Muscle layer of colon (tissue), 2 donors: ENCODE measurements at regions not wholly inside any gene's neighbourhood (a gene's known extent, or its start where the extent isn't known, plus 50 kb on each side); places are given as distances from the start of the nearest gene placed in this dataset.
"Not testable (repeated sequence)": the region's sequence is repeated elsewhere in the genome, so short reads cannot be mapped to it uniquely, and the experiment has no call there.

ENCODE experiments used
- H3K27ac ChIP-seq: one replicate; pipeline ENCODE4 v1.7.0; 2013; ENCODE audit warnings: low read depth, mild to moderate bottlenecking, low read length, moderate library complexity
- H3K27me3 ChIP-seq, 2 donors: one replicate each; pipeline ENCODE4 v1.7.0; 2013; ENCODE audit warnings: low read length in 2 of 2, mild to moderate bottlenecking in 2 of 2; ENCODE audit not compliant: insufficient read depth in 2 of 2, control insufficient read depth in 1 of 2
- H3K36me3 ChIP-seq: one replicate; pipeline ENCODE4 v1.7.0; 2013; ENCODE audit warnings: mild to moderate bottlenecking, low read length; ENCODE audit not compliant: insufficient read depth
- H3K4me1 ChIP-seq: one replicate; pipeline ENCODE4 v1.7.0; 2013; ENCODE audit warnings: mild to moderate bottlenecking, low read length; ENCODE audit not compliant: insufficient read depth
- H3K4me3 ChIP-seq, 2 donors: one replicate each; pipeline ENCODE4 v1.7.0; 2013; ENCODE audit warnings: low read length in 2 of 2, low read depth in 1 of 2, mild to moderate bottlenecking in 1 of 2, moderate library complexity in 1 of 2
- H3K9ac ChIP-seq: one replicate; pipeline ENCODE4 v1.7.0; 2013; ENCODE audit warnings: low read length
- H3K9me3 ChIP-seq: one replicate; pipeline ENCODE4 v1.7.0; 2013; ENCODE audit warnings: mild to moderate bottlenecking, low read length
- donor health status: abdominal sarcoma.
- donor health status: Adenocarcinoma of cecum.

GRCh38 chr7:113030489-113030888, 56.1 kb downstream of the GPR85 start:
- Histone ChIP-seq H3K27me3 (no peaks in the 10 kb centered on the region), H3K9me3 (no peaks in the 10 kb centered on the region), H3K4me3 (no peak overlapping the region), H3K4me1 (no peaks in the 10 kb centered on the region), H3K27ac (no peak overlapping the region), H3K36me3 (no peaks in the 10 kb centered on the region), H3K9ac (no peak overlapping the region)

GRCh38 chr7:113026941-113027340, 59.7 kb downstream of the GPR85 start:
- Histone ChIP-seq H3K36me3 (no peaks in the 10 kb centered on the region), H3K27ac (no peak overlapping the region), H3K9me3 (no peaks in the 10 kb centered on the region)

GRCh38 chr7:113017144-113017857, 69.3 kb downstream of the GPR85 start:
- not testable (repeated sequence) for H3K27ac ChIP-seq, H3K9ac ChIP-seq, H3K36me3 ChIP-seq, H3K4me3 ChIP-seq, H3K4me1 ChIP-seq, H3K27me3 ChIP-seq, H3K9me3 ChIP-seq

More at GRCh38 chr7:113026941-113027340, 59.7 kb downstream of the GPR85 start:
- no peaks in the 10 kb centered on the region for H3K27me3 ChIP-seq
- no peak overlapping the region for H3K4me3 ChIP-seq
- H3K4me1 ChIP-seq, result no peaks in the 10 kb centered on the region
- H3K9ac ChIP-seq, result no peak overlapping the region

GRCh38 chr7:113015034-113015645, 71.5 kb downstream of the GPR85 start:
- no peak overlapping the region for H3K9ac ChIP-seq
- H3K27me3 ChIP-seq, result no peaks in the 10 kb centered on the region
- no peak overlapping the region for H3K4me3 ChIP-seq
- H3K4me1 ChIP-seq, result no peaks in the 10 kb centered on the region
- no peak overlapping the region for H3K27ac ChIP-seq
- no peaks in the 10 kb centered on the region for H3K36me3 ChIP-seq
- no peaks in the 10 kb centered on the region for H3K9me3 ChIP-seq

GRCh38 chr7:113013761-113014449, 72.7 kb downstream of the GPR85 start:
- H3K36me3 ChIP-seq, result no peaks in the 10 kb centered on the region

GRCh38 chr7:113012862-113013261, 73.8 kb downstream of the GPR85 start:
- H3K4me1 ChIP-seq, H3K36me3 ChIP-seq, H3K27me3 ChIP-seq, H3K27ac ChIP-seq, H3K9me3 ChIP-seq, H3K9ac ChIP-seq, H3K4me3 ChIP-seq: not testable (repeated sequence)

More at GRCh38 chr7:113013761-113014449, 72.7 kb downstream of the GPR85 start:
- Histone ChIP-seq H3K27ac (no peak overlapping the region), H3K4me1 (no peaks in the 10 kb centered on the region), H3K4me3 (no peak overlapping the region), H3K27me3 (no peaks in the 10 kb centered on the region), H3K9me3 (no peaks in the 10 kb centered on the region), H3K9ac (no peak overlapping the region)

GRCh38 chr7:113010377-113010776, 76.2 kb downstream of the GPR85 start:
- H3K27ac ChIP-seq, result no peak overlapping the region
- H3K27me3 ChIP-seq, result no peaks in the 10 kb centered on the region
- H3K9me3 ChIP-seq, result no peaks in the 10 kb centered on the region
- no peaks in the 10 kb centered on the region for H3K4me1 ChIP-seq
- no peak overlapping the region for H3K4me3 ChIP-seq
- no peak overlapping the region for H3K9ac ChIP-seq
- H3K36me3 ChIP-seq, result no peaks in the 10 kb centered on the region

GRCh38 chr7:113008755-113009154, 77.9 kb downstream of the GPR85 start:
- Histone ChIP-seq H3K4me1 (no peaks in the 10 kb centered on the region), H3K9me3 (no peaks in the 10 kb centered on the region), H3K27ac (no peak overlapping the region), H3K9ac (no peak overlapping the region), H3K27me3 (no peaks in the 10 kb centered on the region), H3K4me3 (no peak overlapping the region), H3K36me3 (no peaks in the 10 kb centered on the region)

GRCh38 chr7:113004726-113005454, 81.7 kb downstream of the GPR85 start:
- no peaks in the 10 kb centered on the region for H3K9me3 ChIP-seq
- no peak overlapping the region for H3K27ac ChIP-seq
- no peak overlapping the region for H3K4me3 ChIP-seq
- no peaks in the 10 kb centered on the region for H3K4me1 ChIP-seq
- no peaks in the 10 kb centered on the region for H3K36me3 ChIP-seq
- no peak overlapping the region for H3K9ac ChIP-seq
- H3K27me3 ChIP-seq, result no peaks in the 10 kb centered on the region

- H3K4me3 ChIP-seq, result no peak overlapping the region
- no peaks in the 10 kb centered on the region for H3K9me3 ChIP-seq
- H3K9ac ChIP-seq, result no peak overlapping the region
- H3K36me3 ChIP-seq, result no peaks in the 10 kb centered on the region
- H3K4me1 ChIP-seq, result no peaks in the 10 kb centered on the region
- H3K27ac ChIP-seq, result no peak overlapping the region
- no peaks in the 10 kb centered on the region for H3K27me3 ChIP-seq
These were observed 86.2 kb downstream of the GPR85 start for GRCh38 chr7:113000316-113001020.

GRCh38 chr7:112997831-112998230, 88.8 kb downstream of the GPR85 start:
- H3K36me3 ChIP-seq, result no peaks in the 10 kb centered on the region
- no peaks in the 10 kb centered on the region for H3K27me3 ChIP-seq
- H3K27ac ChIP-seq, result no peak overlapping the region
- no peak overlapping the region for H3K4me3 ChIP-seq
- no peaks in the 10 kb centered on the region for H3K4me1 ChIP-seq
- H3K9ac ChIP-seq, result no peak overlapping the region
- H3K9me3 ChIP-seq, result no peaks in the 10 kb centered on the region
